Fibroblast of the conjunctiva (primary cell): ENCODE measurements at regions not wholly inside any gene's neighbourhood (a gene's known extent, or its start where the extent isn't known, plus 50 kb on each side); places are given as distances from the start of the nearest gene placed in this dataset.

Experiments
- DNase-seq: peaks from one replicate; pipeline ENCODE4 v3.0.0-alpha.2; 2010; ENCODE audit warnings: low read depth

- DNase-seq = no peak
These were observed 133.0 kb downstream of the ASB7 start for GRCh38 chr15:100735129-100736053.

DNA sequence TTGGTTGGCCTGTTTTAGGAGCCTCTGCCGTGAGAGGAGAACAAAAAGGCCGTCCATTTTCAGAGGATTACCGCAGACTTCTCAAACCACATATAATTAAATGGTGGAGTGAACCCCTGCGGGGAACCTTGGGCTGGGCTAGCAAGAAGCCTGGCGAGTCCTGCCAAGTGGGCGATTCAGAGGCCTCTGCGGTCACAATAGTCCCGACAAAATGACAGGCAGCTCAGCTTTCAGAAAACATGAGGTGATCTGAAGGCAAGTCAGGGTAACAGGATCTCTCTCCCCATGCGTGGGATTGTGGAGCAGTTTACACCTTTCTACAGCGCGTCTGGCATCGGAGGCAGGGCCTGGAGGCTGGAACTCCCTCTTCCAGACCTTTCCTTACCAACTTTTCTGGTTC lies 134.8 kb downstream of the ASB7 start:
- DNase-seq = no peak

GRCh38 chr15:100738614-100739013 lies 136.2 kb downstream of the ASB7 start:
- DNase-seq = no peak

- DNase-seq = peak; percentile 70
These were observed 137.7 kb downstream of the ASB7 start for GRCh38 chr15:100740138-100740537.

DNA sequence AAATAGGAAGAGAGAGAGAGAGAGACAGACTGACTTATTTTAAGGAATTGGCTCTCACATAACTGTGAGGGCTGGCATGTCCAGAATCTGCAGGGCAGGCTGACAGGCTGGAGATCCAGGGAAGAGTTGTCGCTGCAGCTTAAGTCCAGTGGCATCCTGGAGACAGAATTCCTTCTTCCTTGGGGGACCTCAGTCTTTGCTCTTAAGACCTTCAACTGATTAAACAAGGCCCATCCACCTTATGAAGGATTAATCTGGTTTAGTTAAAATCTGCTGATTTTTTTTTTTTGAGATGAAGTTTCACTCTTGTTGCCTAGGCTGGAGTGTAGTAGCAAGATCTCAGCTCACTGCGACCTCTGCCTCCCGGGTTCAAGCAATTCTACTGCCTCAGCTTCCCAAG lies 128.0 kb upstream of the ALDH1A3 start:
- DNase-seq = no peak

DNA sequence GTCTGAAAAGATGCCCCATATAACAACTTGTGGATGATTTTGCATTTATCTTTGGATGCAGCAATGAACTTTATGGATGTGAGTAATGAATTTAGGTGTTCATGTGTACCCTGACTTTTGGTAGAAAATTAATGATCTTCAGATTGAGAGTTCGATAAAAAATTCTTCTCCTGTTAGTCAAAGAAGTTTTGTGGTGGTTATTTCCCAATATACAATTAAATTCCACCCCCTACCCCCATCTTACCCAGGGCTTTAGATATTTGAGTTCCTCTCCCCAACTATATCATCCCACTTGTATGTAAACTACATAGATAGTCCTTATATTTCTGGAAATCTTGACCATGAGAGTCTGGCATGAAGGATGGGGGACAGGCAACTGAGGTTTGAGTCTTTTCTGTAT lies 126.1 kb upstream of the ALDH1A3 start:
- no peak for DNase-seq

GRCh38 chr15:100757661-100758060 lies 122.0 kb upstream of the ALDH1A3 start:
- no peak for DNase-seq

DNA sequence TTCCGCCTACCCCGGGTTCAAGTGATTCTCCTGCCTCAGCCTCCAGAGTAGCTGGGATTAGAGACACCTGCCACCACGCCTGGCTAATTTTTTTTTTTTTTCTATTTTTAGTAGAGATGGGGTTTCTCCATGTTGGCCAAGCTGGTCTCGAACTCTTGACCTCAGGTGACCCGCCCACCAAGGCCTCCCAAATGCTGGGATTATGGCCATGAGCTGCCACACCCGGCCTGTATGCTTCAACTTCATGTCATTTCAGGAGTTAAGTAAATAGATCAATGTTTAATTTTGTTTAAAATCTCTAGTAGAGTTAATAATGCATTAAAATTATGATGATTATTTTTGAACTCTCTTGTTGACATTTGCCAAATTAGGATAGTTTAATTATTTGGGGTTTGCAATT lies 121.1 kb upstream of the ALDH1A3 start:
- no peak for DNase-seq

DNA sequence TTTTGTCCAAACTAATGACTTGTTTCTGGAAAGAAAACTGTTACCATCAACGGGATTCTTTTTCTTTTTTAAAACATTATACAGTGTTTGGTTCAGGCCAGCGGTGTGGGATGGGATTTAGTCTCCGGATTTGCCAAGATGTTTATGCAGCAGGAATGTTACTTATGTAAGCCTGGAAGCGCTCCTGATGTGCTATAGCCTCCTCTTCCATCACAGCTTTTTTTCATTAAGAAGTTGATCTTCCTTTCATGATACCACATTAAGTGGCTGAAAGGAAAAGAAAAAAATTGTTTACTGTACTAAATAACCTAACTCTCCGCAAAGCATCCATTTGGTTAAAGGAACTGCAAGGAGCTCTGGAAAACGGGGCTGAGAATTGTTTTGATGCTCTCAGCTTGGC lies 120.5 kb upstream of the ALDH1A3 start:
- peak; percentile 80 for DNase-seq

GRCh38 chr15:100759698-100760356 lies 119.8 kb upstream of the ALDH1A3 start:
- peak; percentile 35 for DNase-seq

GRCh38 chr15:100760357-100760903 lies 119.2 kb upstream of the ALDH1A3 start:
- DNase-seq = no peak

DNA sequence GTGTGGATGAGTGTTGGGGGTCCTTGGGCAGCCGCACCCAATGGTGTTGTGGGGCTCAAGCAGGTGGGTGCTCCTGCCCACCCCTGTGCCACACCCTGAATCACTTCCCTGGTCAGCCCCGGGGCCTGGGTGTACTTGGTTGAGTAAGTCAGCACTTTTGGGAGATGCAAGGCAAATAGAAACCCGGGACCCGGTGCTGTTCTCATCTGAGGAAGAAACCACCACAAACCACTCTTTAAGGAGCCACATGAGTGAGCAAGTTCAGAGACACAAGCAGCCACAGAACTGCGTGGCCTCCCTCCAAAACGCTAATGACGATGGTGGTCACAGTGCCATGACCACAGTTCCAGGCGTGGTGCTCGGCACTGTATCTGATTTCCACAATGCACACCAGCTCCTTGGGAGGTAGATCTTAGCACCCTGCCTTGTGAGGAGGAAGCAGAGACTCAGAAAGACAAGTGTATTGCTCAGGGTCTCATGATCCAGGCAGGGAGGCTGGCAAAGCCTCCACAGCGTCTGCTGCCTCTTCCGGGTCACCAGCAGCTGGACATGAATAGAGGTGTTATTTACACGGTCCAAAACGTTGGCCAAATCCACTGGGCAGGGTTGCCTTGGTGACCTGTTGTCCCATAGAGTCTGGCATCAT lies 118.2 kb upstream of the ALDH1A3 start:
- DNase-seq = no peak

DNA sequence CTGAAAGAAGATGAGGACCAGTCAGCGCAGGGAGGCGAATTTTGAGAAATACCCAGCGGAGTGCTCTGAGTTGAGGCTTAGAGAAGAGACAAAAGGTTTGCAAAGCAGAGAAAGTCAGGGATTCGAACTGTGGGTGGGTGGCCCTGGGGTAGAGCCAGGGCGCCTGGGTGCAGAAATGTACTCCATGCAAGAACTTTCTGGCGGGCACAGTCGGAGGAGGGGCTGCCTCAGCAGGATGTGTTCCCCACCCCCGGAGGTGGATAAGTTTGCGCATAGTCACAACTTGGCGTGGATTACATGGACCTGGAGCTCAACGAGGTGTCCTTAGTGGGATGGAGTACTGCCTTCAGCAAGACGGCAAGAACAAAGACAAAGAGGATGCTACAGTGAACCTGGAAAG lies 117.3 kb upstream of the ALDH1A3 start:
- DNase-seq = no peak

DNA sequence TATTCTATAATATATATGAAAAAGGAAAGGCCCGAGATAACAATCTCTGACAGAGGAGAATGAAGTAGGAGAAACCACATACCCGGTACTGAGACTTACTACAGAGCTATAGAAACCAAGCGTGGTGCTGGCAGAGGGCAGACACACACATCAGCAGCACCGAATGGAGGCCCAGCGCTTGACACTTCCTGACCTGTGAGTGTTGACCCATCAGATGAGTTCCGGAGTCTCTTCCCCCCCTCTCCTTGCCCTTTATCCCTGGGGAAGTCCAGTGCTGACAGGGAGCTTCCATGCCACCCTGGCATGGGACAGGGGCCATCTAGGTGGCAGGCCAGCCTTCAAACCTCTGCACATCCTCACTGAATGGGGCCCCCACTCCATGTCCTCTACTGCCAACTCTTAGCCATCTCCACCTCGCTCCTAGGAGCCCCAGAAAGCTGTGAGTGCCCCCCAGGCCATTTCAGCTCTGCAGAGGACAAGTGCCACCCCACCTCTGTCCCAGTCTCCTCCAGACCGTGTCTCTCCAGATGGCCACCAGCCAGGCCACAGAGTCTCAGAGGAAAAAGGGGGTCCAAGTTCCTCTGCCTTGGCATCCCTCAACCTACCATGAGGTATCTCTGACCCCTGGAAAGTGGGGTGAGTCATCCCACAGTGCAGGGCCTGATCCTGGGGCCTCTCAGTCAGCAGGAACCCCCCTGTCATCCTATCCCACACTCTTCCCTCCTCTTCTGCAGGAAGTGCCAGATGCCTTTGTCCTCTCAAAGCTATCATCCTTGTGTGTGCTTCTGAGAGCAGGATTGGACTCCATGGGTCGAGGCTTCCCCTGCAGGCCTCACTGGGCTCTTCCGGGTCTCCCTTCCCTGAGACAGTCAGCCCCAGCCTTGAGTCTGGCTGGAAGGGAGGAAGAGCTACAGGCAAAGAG lies 116.5 kb upstream of the ALDH1A3 start:
- DNase-seq = no peak

DNA sequence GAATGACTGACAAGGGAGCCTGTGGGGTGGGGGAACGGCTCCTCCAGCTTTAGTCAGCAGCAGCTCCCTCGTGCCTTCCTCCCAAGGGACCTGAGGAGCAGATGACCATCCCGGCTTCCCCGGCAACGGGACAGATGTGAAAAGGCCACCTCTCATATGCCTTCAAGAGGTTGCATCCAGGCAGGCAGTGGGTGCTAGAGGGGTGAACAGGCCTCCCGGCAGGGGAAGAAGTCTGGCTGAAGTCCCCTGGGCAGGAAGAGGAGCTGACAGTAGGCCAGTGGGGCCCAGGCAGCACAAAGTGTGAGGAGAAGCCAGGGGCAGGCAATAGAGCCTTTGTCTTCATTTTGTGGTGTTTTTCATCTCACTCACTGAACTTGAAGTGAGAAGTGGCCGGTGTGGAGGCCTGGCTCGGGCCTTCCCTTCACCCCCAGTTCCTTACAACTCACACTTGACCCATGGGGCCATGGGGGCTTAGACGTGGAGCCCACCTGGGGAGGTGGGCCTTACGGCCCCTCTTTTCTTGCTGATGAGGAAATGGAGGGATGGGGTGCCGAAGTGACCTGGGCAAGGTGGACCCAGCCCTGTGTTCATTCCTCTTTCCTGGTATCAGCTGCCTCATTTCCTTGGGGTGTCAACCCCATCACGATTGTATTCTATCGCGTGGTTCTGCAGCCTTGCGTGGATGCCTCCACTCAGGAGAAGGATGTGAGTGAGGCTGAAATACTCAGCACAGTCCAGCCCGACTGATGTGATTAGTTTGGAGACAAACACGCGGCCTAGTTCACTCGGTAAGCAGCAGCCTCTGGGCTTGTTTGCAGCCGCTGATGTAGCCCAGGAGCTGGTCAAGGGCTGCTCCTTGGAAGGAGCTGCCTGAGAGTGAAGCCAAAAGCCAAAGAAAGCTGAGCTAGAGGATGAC lies 115.5 kb upstream of the ALDH1A3 start:
- no peak for DNase-seq

DNA sequence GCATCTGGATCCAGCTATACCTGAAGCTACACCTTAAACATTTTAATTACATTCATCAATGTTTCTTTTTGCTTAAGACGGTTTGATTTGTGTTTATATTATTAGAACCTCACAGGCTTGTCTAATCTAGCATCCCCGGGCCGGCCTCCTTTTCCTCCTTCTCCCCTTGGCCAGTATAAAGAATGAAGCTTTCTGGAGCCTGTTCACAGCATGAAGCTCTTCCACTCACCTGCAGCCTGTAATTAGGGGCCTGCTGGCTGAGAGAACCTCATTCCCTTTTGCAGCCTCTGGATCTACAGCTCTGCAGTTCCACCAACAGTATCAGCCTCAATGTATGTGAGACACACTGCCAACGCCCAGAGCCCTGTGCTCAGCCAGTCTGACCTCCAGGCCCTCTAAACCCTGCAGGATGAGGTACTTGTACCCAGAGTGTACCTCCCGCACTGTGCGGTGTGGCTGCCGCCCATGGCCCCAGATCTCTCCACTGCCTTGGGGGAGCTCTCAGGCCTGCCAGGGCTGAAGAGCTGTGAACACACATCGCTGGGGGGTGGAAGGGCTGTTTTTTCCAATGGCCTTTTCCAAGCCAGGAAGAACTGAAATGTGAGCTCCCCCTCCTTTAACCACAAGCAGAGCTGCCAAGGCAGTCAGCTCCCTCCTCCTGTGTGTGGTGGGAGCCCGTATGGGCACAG lies 114.7 kb upstream of the ALDH1A3 start:
- DNase-seq = peak; percentile 88

GRCh38 chr15:100765467-100766241 lies 114.0 kb upstream of the ALDH1A3 start:
- no peak for DNase-seq

DNA sequence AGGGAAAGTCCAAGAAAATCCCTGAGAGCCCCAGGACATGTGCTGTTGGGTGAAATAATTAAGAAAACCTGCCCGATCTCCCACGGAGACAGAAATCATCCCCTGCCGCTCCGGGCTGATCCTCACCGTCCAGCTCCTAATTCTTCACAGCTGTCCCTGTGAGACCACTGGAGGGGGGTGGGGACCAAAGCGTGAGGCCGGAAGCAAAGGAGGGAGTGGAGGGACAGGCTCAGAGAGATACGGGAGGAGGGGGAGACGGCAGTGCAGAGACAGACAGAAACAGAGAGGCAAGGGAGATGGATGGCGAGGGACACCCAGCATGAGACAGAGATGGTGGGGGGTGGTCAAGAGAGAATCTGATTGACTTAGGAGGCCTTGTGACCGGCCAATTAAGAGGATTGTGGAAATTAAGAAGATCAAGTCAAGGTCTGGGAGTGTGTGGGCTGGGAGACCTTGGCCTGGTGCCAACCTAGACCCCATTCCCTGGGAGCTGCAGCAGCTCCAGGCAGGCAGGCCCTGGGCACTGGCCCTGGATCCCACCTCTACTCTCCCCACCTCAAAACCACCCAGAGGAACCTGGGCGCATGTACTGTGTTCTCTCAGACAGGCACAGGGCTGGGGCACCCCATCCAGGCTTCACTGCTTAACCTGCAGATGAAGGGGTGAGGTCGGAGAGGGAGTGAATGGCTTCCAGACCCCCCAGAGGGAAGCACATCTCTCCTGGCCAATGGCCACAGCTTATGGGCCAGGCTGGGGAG lies 113.2 kb upstream of the ALDH1A3 start:
- DNase-seq = peak; percentile 35
